SU-DHL-6 (cell line): ENCODE measurements at regions not wholly inside any gene's neighbourhood (a gene's known extent, or its start where the extent isn't known, plus 50 kb on each side); places are given as distances from the start of the nearest gene placed in this dataset.

Source experiments
- H2AFZ ChIP-seq: fragments of 200-600 bp; sonication (generic); 2 replicates; pipeline ENCODE4 v1.6.1; 2014; ENCODE audit warnings: low read depth, mild to moderate bottlenecking, moderate library complexity, mixed read lengths, antibody characterized with exemption, low read length; ENCODE audit not compliant: severe bottlenecking
- H3F3A ChIP-seq: fragments of 200-600 bp; shearing (Covaris generic); 2 replicates; pipeline ENCODE4 v1.6.0; 2016; ENCODE audit warnings: antibody characterized with exemption, mild to moderate bottlenecking; ENCODE audit not compliant: insufficient read depth
- H3K27ac ChIP-seq: fragments of 200-600 bp; sonication (generic); 2 replicates; pipeline ENCODE4 v1.5.1; 2016; ENCODE audit warnings: low read depth, mild to moderate bottlenecking, low read length, moderate library complexity, mixed read lengths
- H3K27me3 ChIP-seq: fragments of 200-600 bp; sonication (generic), shearing (Covaris generic); 2 replicates; pipeline ENCODE4 v1.6.0; 2014; ENCODE audit warnings: mild to moderate bottlenecking, low read length
- H3K36me3 ChIP-seq: fragments of 200-600 bp; sonication (generic); 2 replicates; pipeline ENCODE4 v1.6.1; 2014; ENCODE audit warnings: mild to moderate bottlenecking, low read length, mixed read lengths
- H3K4me2 ChIP-seq: fragments of 300-600, 200-600 bp; shearing (Covaris generic), sonication (generic); 2 replicates; pipeline ENCODE4 v1.6.0; 2014; ENCODE audit warnings: low read length, low read depth, mild to moderate bottlenecking; ENCODE audit not compliant: poor library complexity, severe bottlenecking
- H3K4me3 ChIP-seq: fragments of 200-600 bp; sonication (generic); 2 replicates; pipeline ENCODE4 v1.5.1; 2014; ENCODE audit warnings: antibody characterized with exemption, low read length, mild to moderate bottlenecking, mixed read lengths; ENCODE audit not compliant: insufficient read depth, poor library complexity, severe bottlenecking
- H3K79me2 ChIP-seq: fragments of 200-600 bp; sonication (generic); 2 replicates; pipeline ENCODE4 v1.6.1; 2014; ENCODE audit warnings: mild to moderate bottlenecking, low read length, moderate library complexity; ENCODE audit not compliant: insufficient read depth
- H3K9ac ChIP-seq: fragments of 200-600 bp; sonication (generic); 2 replicates; pipeline ENCODE4 v1.7.0; 2014; ENCODE audit warnings: mild to moderate bottlenecking, low read length
- H3K9me2 ChIP-seq: fragments of 200-600 bp; sonication (generic); replicated peaks from 2 replicates; pipeline ENCODE4 v1.6.1; 2014; ENCODE audit warnings: low read length; ENCODE audit not compliant: insufficient read depth
- H3K9me3 ChIP-seq: fragments of 200-600 bp; sonication (generic); 2 replicates; pipeline ENCODE4 v1.6.1; 2014; ENCODE audit warnings: low read length, mixed read lengths; ENCODE audit not compliant: insufficient read depth
- H4K20me1 ChIP-seq: fragments of 200-600 bp; sonication (generic); 2 replicates; pipeline ENCODE4 v1.6.1; 2014; ENCODE audit warnings: low read depth, mild to moderate bottlenecking, antibody characterized with exemption, low read length, moderate library complexity, mixed read lengths
- EZH2phosphoT487 ChIP-seq: fragments of 200-600 bp; sonication (generic), shearing (Covaris generic); conservative IDR thresholded peaks from 2 replicates; pipeline ENCODE4 v1.6.1; 2018; ENCODE audit warnings: mild to moderate bottlenecking, antibody characterized with exemption, low read length, moderate library complexity, mixed read lengths
- TF ChIP-seq, protein P1 (sequence below): fragments of 200-600 bp; sonication (generic); IDR thresholded peaks from one replicate; pipeline ENCODE4 v1.5.1; 2017; ENCODE audit warnings: antibody characterized with exemption, mild to moderate bottlenecking, low read length, moderate library complexity; ENCODE audit not compliant: insufficient read depth, poor library complexity, severe bottlenecking

GRCh38 chr7:81355911-81356310 is 413.9 kb downstream of the HGF start:
- Histone ChIP-seq H4K20me1 (no peaks in the 10 kb centered on the region), H2AFZ (no peak overlapping the region), H3K27ac (no peak overlapping the region), H3K4me2 (no peak overlapping the region), H3K9me2 (no peaks in the 10 kb centered on the region; the same call in 1 of the 2 replicates), H3K9ac (no peak overlapping the region), H3K9me3 (no peaks in the 10 kb centered on the region), H3K27me3 (no peaks in the 10 kb centered on the region), H3K79me2 (no peaks in the 10 kb centered on the region), H3F3A (no peaks in the 10 kb centered on the region), H3K4me3 (no peak overlapping the region), H3K36me3 (no peaks in the 10 kb centered on the region)
- TF ChIP-seq, protein P1, sequence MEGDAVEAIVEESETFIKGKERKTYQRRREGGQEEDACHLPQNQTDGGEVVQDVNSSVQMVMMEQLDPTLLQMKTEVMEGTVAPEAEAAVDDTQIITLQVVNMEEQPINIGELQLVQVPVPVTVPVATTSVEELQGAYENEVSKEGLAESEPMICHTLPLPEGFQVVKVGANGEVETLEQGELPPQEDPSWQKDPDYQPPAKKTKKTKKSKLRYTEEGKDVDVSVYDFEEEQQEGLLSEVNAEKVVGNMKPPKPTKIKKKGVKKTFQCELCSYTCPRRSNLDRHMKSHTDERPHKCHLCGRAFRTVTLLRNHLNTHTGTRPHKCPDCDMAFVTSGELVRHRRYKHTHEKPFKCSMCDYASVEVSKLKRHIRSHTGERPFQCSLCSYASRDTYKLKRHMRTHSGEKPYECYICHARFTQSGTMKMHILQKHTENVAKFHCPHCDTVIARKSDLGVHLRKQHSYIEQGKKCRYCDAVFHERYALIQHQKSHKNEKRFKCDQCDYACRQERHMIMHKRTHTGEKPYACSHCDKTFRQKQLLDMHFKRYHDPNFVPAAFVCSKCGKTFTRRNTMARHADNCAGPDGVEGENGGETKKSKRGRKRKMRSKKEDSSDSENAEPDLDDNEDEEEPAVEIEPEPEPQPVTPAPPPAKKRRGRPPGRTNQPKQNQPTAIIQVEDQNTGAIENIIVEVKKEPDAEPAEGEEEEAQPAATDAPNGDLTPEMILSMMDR, result no peak
- no peak for TF ChIP-seq EZH2phosphoT487

GRCh38 chr7:81349044-81349443 is 420.8 kb downstream of the HGF start:
- no peak overlapping the region for H3K4me2 ChIP-seq
- no peak overlapping the region for H3K4me3 ChIP-seq
- no peaks in the 10 kb centered on the region for H3K9me3 ChIP-seq
- H3K9ac ChIP-seq, result no peak overlapping the region
- no peaks in the 10 kb centered on the region for H3K27me3 ChIP-seq
- H3K27ac ChIP-seq, result no peak overlapping the region
- TF ChIP-seq EZH2phosphoT487, result no peak
- TF ChIP-seq, protein P1, result no peak
- H3K9me2 ChIP-seq, result no peaks in the 10 kb centered on the region; the same call in 1 of the 2 replicates
- no peaks in the 10 kb centered on the region for H4K20me1 ChIP-seq
- no peak overlapping the region for H2AFZ ChIP-seq
- no peaks in the 10 kb centered on the region for H3F3A ChIP-seq
- H3K36me3 ChIP-seq, result no peaks in the 10 kb centered on the region
- no peaks in the 10 kb centered on the region for H3K79me2 ChIP-seq

DNA sequence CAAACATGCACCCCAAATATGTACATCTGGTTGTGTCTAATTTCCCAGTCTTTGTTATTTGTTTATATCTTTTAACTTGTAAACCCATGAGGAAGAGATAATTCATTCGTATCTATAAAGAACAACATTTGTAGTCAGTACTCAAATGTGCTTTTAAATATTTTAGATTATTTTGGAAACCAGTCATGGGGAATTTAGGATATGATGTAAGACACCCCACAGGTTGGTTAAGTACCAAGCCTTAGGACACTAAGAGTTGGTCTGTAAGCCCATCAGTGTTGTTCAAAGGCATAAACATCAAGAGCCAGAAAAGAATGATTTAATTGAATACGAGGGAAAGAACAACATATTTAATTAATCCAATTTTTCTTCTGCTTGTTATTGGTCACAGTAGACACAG is 421.1 kb upstream of the SEMA3C start:
- H3K9me2 ChIP-seq, result no peaks in the 10 kb centered on the region
- no peaks in the 10 kb centered on the region for H4K20me1 ChIP-seq

More for the DNA sequence above, 421.1 kb upstream of the SEMA3C start:
- Histone ChIP-seq H3K36me3 (no peaks in the 10 kb centered on the region), H2AFZ (no peak overlapping the region), H3K4me3 (no peak overlapping the region), H3K27ac (no peak overlapping the region), H3K27me3 (no peaks in the 10 kb centered on the region), H3K4me2 (no peak overlapping the region), H3K9me3 (no peaks in the 10 kb centered on the region), H3F3A (no peaks in the 10 kb centered on the region), H3K79me2 (no peaks in the 10 kb centered on the region), H3K9ac (no peak overlapping the region)
- TF ChIP-seq, protein P1, result no peak
- no peak for TF ChIP-seq EZH2phosphoT487
